RWPE2 (cell line): ENCODE measurements at regions not wholly inside any gene's neighbourhood (a gene's known extent, or its start where the extent isn't known, plus 50 kb on each side); places are given as distances from the start of the nearest gene placed in this dataset.

Source experiments
- ATAC-seq: fragments of 200-7000 bp; cut with Tn5 transposase; 3 replicates; pipeline ENCODE4 v1.9.1; 2021; ENCODE audit warnings: low read depth
- DNase-seq: peaks from one replicate; pipeline ENCODE4 v3.0.0-alpha.2; 2020; ENCODE audit warnings: low spot score
- H3K27ac ChIP-seq: fragments of 450-650 bp; 2 replicates; pipeline ENCODE4 v1.5.1; 2017; ENCODE audit warnings: mild to moderate bottlenecking; ENCODE audit not compliant: poor library complexity, severe bottlenecking
- H3K27me3 ChIP-seq: fragments of 250-450 bp; sonication (Bioruptor Pico); 2 replicates; pipeline ENCODE4 v1.5.1; 2021; ENCODE audit warnings: mild to moderate bottlenecking, moderate library complexity; ENCODE audit not compliant: insufficient read depth, poor library complexity, severe bottlenecking
- H3K36me3 ChIP-seq: fragments of 250-450 bp; sonication (Bioruptor Pico); 2 replicates; pipeline ENCODE4 v1.5.1; 2020; ENCODE audit warnings: low read depth, mild to moderate bottlenecking, moderate library complexity
- H3K4me1 ChIP-seq: fragments of 250-450 bp; sonication (Bioruptor Pico); 2 replicates; pipeline ENCODE4 v1.5.1; 2021; ENCODE audit warnings: mild to moderate bottlenecking, moderate library complexity; ENCODE audit not compliant: insufficient read depth, poor library complexity, severe bottlenecking
- H3K4me3 ChIP-seq: fragments of 250-450 bp; sonication (Bioruptor Pico); 2 replicates; pipeline ENCODE4 v1.5.1; 2021; ENCODE audit warnings: mild to moderate bottlenecking, moderate library complexity; ENCODE audit not compliant: severe bottlenecking
- H3K9me3 ChIP-seq: fragments of 250-450 bp; sonication (Bioruptor Pico); 2 replicates; pipeline ENCODE4 v1.5.1; 2021; ENCODE audit warnings: mild to moderate bottlenecking, moderate library complexity; ENCODE audit not compliant: severe bottlenecking
- CTCF ChIP-seq: fragments of 450-650 bp; IDR thresholded peaks from one replicate; pipeline ENCODE4 v1.5.1; 2017; ENCODE audit warnings: mild to moderate bottlenecking, moderate library complexity; ENCODE audit not compliant: poor library complexity, severe bottlenecking

GRCh38 chr11:80827781-80828180, 1387.0 kb upstream of the TENM4 start:
- H3K27ac ChIP-seq, result no peak overlapping the region
- peaks cover 3% of the 10 kb centered on the region for H3K4me1 ChIP-seq
- no peak for DNase-seq
- no peaks in the 10 kb centered on the region for H3K36me3 ChIP-seq
- H3K27me3 ChIP-seq, result no peaks in the 10 kb centered on the region
- no peak overlapping the region for H3K4me3 ChIP-seq
- H3K9me3 ChIP-seq, result no peaks in the 10 kb centered on the region
- no peak for TF ChIP-seq CTCF
- no peak for ATAC-seq

- Histone ChIP-seq H3K36me3 (no peaks in the 10 kb centered on the region), H3K4me1 (peaks cover 3% of the 10 kb centered on the region), H3K4me3 (no peak overlapping the region), H3K27ac (no peak overlapping the region), H3K9me3 (no peaks in the 10 kb centered on the region), H3K27me3 (no peaks in the 10 kb centered on the region)
- TF ChIP-seq CTCF, result no peak
- ATAC-seq, result no peak
- DNase-seq, result no peak
These were observed 1386.0 kb upstream of the TENM4 start for GRCh38 chr11:80826808-80827207.

- H3K27ac ChIP-seq, result no peak overlapping the region
- TF ChIP-seq CTCF, result no peak
- H3K4me3 ChIP-seq, result no peak overlapping the region
- no peaks in the 10 kb centered on the region for H3K4me1 ChIP-seq
- H3K27me3 ChIP-seq, result no peaks in the 10 kb centered on the region
- ATAC-seq (no peak), DNase-seq (no peak)
- no peaks in the 10 kb centered on the region for H3K36me3 ChIP-seq
- H3K9me3 ChIP-seq, result no peaks in the 10 kb centered on the region
These were observed 1381.5 kb upstream of the TENM4 start for GRCh38 chr11:80822308-80822707.

- H3K36me3 ChIP-seq, result no peaks in the 10 kb centered on the region
- no peaks in the 10 kb centered on the region for H3K4me1 ChIP-seq
- no peak for ATAC-seq
- H3K27me3 ChIP-seq, result no peaks in the 10 kb centered on the region
- H3K4me3 ChIP-seq, result no peak overlapping the region
- TF ChIP-seq CTCF, result no peak
- no peak for DNase-seq
- H3K9me3 ChIP-seq, result no peaks in the 10 kb centered on the region
- H3K27ac ChIP-seq, result no peak overlapping the region
These were observed 1378.4 kb upstream of the TENM4 start for GRCh38 chr11:80819271-80819670.

- no peak for ATAC-seq
- no peaks in the 10 kb centered on the region for H3K9me3 ChIP-seq
- H3K27ac ChIP-seq, result no peak overlapping the region
- H3K27me3 ChIP-seq, result no peaks in the 10 kb centered on the region
- no peak overlapping the region for H3K4me3 ChIP-seq
- no peaks in the 10 kb centered on the region for H3K4me1 ChIP-seq
- no peaks in the 10 kb centered on the region for H3K36me3 ChIP-seq
- no peak for DNase-seq
- TF ChIP-seq CTCF, result no peak
These were observed 1376.1 kb upstream of the TENM4 start for GRCh38 chr11:80816966-80817365.
